Hypothalamus (tissue), 51 donors: ENCODE measurements at regions not wholly inside any gene's neighbourhood (a gene's known extent, or its start where the extent isn't known, plus 50 kb on each side); places are given as distances from the start of the nearest gene placed in this dataset.
"Not testable (repeated sequence)": the region's sequence is repeated elsewhere in the genome, so short reads cannot be mapped to it uniquely, and the experiment has no call there.

Experiments used
- DNase-seq, 51 donors: peaks; one replicate each; lab custom pipeline; 2025; lab: John Stamatoyannopoulos, UW

- not testable (repeated sequence) for DNase-seq
These were observed 236.9 kb upstream of the DUSP10 start for GRCh38 chr1:221978631-221979334.

DNA sequence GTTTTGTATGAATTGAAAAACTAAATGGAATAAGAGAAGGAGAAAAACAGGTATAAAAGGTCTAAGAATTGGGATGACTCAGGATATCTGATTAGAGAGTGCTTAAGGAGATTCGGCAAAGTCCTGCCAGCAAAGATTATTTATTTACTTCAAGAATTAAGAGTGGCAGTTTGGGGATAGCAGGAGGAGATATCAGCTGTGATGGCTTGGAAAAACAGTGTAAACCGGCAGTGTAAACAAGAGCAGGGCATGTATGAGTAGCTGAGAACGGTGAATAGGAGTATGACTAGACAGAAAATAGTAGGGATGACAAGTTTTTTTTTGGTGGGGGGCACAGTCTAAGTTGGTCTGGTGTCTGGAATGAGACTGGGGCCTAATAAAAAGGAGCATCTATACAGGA lies 231.9 kb upstream of the DUSP10 start:
- not testable (repeated sequence) for DNase-seq

DNA sequence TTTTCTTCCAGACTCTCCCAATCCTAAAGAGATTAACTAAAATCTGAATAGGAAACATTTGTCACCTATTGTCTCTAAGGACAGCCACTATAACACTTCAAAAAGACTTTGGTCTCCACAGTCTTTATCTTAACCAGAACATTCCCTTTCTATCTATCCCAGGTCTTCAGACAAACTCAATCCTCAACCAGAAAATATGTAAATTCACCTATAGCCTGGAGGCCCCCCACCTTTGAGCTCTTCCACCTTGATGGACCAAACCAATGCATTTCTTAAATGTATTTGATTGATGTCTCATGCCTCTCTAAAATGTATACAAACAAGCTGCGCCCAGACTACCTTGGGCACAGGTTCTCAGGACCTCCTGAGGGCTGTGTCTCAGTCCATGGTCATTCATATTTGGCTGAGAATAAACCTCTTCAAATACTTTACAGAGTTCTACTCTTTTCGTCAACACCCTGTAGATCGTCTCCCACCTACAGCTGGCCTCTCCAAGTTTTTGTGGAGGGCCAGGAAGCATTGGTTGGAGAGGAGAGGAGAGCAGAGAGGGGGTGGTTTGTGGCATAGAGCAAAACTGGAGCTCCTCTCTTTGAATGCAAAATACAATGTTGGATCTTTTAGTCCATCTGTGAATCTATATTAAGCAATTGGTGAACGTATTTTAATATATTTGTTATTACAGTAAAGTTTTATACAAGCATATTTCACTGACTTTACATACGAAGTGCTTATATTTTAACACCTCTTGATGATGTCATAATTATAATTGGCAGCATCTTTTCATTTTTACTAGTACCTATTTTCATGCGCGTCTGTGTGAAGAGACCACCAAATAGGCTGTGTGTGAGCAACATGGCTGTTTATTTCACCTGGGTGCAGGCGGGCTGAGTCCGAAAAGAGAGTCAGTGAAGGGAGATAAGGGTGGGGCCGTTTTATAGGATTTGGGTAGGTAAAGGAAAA lies 230.7 kb upstream of the DUSP10 start:
- no peak for DNase-seq

DNA sequence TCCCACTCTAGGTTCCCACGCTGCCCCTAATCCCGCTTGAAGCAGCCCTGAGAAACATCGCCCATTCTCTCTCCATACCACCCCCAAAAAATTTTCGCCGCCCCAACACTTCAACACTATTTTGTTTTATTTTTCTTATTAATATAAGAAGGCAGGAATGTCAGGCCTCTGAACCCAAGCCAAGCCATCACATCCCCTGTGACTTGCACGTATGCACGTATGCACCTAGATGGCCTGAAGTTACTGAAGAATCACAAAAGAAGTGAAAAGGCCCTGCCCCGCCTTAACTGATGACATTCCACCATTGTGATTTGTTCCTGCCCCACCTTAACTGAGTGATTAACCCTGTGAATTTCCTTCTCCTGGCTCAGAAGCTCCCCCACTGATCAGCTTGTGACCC lies 229.1 kb upstream of the DUSP10 start:
- DNase-seq = not testable (repeated sequence)

GRCh38 chr1:221969298-221969858 lies 227.5 kb upstream of the DUSP10 start:
- DNase-seq = not testable (repeated sequence)

- not testable (repeated sequence) for DNase-seq
These were observed 225.6 kb upstream of the DUSP10 start for GRCh38 chr1:221967538-221967937.

DNA sequence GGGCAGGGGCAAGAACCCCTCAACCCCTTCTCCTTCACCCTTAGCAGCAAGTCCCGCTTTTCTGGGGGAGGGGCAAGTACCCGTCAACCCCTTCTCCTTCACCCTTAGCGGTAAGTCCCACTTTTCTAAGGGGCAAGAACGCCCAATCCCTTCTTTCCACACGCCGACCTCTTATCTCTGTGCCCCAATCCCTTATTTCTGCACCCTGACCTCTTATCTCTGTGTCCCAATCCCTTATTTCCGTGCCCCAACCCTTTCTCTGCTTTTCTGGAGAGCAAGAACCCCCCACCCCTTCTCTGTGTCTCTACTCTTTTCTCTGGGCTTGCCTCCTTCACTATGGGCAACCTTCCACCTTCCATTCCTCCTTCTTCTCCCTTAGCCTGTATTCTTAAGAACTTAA lies 225.0 kb upstream of the DUSP10 start:
- not testable (repeated sequence) for DNase-seq

DNA sequence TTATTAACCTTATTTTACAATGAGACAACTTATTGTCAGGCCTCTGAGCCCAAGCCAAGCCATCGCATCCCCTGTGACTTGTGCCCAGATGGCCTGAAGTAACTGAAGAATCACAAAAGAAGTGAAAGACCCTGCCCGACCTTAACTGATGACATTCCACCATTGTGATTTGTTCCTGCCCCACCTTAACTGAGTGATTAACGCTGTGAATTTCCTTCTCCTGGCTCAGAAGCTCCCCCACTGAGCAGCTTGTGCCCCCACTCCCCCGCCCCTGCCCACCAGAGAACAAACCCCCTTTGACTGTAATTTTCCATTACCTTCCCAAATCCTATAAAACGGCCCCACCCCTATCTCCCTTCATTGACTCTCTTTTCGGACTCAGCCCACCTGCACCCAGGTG lies 224.0 kb upstream of the DUSP10 start:
- not testable (repeated sequence) for DNase-seq

- DNase-seq = no peak
These were observed 223.4 kb upstream of the DUSP10 start for GRCh38 chr1:221965252-221965651.

DNA sequence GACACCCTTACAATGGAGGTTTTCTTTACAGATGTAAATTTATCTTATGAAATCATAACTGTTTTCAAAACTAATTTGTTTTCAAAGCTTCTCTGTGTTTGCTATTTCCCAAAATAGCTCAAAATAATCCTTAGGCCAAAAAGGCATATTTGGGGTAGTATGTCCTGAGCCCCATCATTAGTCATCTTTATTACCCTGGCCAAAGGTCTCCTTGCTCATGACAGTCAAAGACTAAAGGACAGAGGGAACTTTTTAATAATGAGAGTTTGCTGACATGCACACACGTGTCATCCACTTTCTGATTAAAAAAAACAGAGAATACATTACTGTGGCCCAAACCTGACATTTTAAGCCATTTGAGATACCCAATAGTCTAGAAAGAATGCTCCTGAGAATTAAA lies 221.9 kb upstream of the DUSP10 start:
- no peak for DNase-seq

GRCh38 chr1:221962385-221962784 lies 220.5 kb upstream of the DUSP10 start:
- no peak for DNase-seq

DNA sequence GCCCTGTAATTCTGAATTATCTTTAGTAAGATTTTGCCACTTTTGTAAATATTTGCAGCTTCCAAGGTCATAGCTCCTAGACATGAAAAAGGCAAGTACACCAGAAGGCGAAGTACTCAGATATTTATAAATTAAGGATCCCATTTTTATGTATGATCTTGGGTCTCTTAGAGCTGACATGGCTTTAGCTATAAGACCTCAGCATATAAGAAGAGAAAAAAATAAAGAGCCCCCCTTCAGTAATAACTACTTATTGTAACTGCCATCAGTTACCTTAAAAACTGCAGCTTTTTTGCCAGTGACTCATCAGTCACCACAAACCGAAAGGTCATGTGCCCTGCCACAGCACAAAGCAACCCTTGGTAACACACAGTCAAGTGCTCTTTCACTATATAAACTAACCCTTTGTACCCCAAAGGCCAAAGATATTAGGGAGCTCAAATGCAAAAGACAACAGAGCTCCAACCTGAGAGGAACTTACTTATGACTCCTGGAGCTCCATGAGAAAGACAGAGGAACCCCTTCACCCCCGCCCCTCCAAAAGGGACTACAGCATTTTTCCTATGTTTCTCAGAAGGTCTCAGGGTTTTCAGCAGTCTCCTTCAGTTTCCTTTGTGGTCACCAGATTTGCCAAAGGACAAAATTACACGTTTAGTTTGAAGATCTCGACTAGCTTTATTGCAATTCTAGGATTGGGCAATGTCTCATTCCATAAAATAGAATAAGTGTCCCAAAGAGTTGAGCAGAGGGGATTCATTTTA lies 219.8 kb upstream of the DUSP10 start:
- peak in 1 of 51 donors; percentile 1 for DNase-seq

DNA sequence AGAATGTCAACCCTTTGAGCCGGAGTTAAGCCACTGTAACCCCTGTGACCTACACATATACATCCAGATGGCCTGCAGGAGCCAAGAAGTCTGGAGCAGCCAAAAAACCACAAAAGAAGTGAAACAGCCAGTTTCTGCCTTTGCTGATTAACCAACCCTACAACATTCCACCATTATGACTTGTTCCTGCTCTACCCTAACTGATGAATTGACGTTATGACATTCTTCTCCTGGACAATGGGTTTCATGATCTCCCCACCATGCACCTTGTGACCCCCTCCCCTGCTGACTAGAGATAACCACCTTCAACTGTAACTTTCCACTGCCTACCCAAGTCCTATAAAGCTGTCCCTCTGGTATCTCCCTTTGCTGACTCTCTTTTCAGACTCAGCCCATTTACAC lies 216.3 kb upstream of the DUSP10 start:
- not testable (repeated sequence) for DNase-seq

DNA sequence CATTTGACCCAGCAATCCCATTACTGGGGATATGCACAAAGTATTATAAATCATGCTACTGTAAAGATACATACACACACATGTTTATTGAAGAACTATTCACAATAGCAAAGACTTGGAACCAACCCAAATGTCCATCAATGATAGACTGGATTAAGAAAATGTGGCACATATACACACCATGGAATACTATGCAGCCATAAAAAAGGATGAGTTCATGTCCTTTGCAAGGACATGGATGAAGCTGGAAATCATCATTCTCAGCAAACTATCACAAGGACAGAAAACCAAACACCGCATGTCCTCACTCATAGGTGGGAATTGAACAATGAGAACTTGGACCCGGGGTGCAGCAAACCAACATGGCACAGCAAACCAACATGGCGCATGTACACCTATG lies 215.5 kb upstream of the DUSP10 start:
- DNase-seq = not testable (repeated sequence)

GRCh38 chr1:221949996-221950395 lies 208.1 kb upstream of the DUSP10 start:
- no peak for DNase-seq

- DNase-seq = no peak
These were observed 206.6 kb upstream of the DUSP10 start for GRCh38 chr1:221948459-221948858.

GRCh38 chr1:221947731-221948130 lies 205.8 kb upstream of the DUSP10 start:
- no peak for DNase-seq

GRCh38 chr1:221946768-221947167 lies 204.9 kb upstream of the DUSP10 start:
- DNase-seq = no peak

- DNase-seq = no peak
These were observed 203.8 kb upstream of the DUSP10 start for GRCh38 chr1:221945669-221946068.

- DNase-seq = no peak
These were observed 202.5 kb upstream of the DUSP10 start for GRCh38 chr1:221944247-221944870.
